CD14-positive monocyte (primary cell): ENCODE measurements at regions not wholly inside any gene's neighbourhood (a gene's known extent, or its start where the extent isn't known, plus 50 kb on each side); places are given as distances from the start of the nearest gene placed in this dataset.

ENCODE experiments used
- DNase-seq, 3 donors: peaks; one replicate each; pipeline ENCODE4 v3.0.0-alpha.2; 2011 to 2022
- H2AFZ ChIP-seq: 2 replicates; pipeline ENCODE4 v1.6.0; 2012; ENCODE audit warnings: mild to moderate bottlenecking, low read depth, low read length, inconsistent platforms; ENCODE audit not compliant: insufficient read depth, poor library complexity, severe bottlenecking
- H3K27ac ChIP-seq, 2 donors: 1 replicate in 1 of 2; 2 replicates in 1 of 2; pipeline ENCODE4 v1.5.1; 2012 to 2013; ENCODE audit warnings: low read length in 2 of 2, control low read depth in 1 of 2, inconsistent platforms in 1 of 2, low read depth in 1 of 2, mild to moderate bottlenecking in 1 of 2
- H3K27me3 ChIP-seq, 2 donors: one replicate each; pipeline versions ENCODE4 v1.6.0 to v1.6.1; 2011 to 2013; ENCODE audit warnings: low read length in 2 of 2; ENCODE audit not compliant: control insufficient read depth in 2 of 2, insufficient read depth in 2 of 2
- H3K36me3 ChIP-seq, 2 donors: replicated peaks in 1 of 2; 1 replicate in 1 of 2; 2 replicates in 1 of 2; pipeline versions ENCODE4 v1.5.1 to v1.6.1; 2012 to 2013; ENCODE audit warnings: low read length in 2 of 2, control low read depth in 1 of 2, inconsistent platforms in 1 of 2, mild to moderate bottlenecking in 1 of 2; ENCODE audit not compliant: insufficient read depth in 2 of 2, control insufficient read depth in 1 of 2
- H3K4me1 ChIP-seq, 2 donors: 1 replicate in 1 of 2; 2 replicates in 1 of 2; pipeline versions ENCODE4 v1.5.1 to v1.6.1; 2012 to 2013; ENCODE audit warnings: low read length in 2 of 2, control low read depth in 1 of 2, inconsistent platforms in 1 of 2, mild to moderate bottlenecking in 1 of 2, moderate library complexity in 1 of 2; ENCODE audit not compliant: insufficient read depth in 2 of 2, control insufficient read depth in 1 of 2
- H3K4me2 ChIP-seq: replicated peaks from 2 replicates; pipeline ENCODE3; 2012; ENCODE audit warnings: low read length, moderate library complexity, mild to moderate bottlenecking; ENCODE audit not compliant: poor library complexity, severe bottlenecking; ENCODE audit errors: extremely low read depth
- H3K4me3 ChIP-seq, 3 experiments: fragments of 200-600 bp in 1 of 3; sonication (generic) in 1 of 3; replicated peaks in 1 of 3; 1 replicate in 2 of 3; 2 replicates in 1 of 3; pipeline ENCODE4 v1.5.1; 2011 to 2013; ENCODE audit warnings: low read length in 3 of 3, mild to moderate bottlenecking in 3 of 3, control low read depth in 2 of 3, low read depth in 2 of 3, inconsistent platforms in 1 of 3, moderate library complexity in 1 of 3
- H3K79me2 ChIP-seq: 2 replicates; pipeline ENCODE4 v1.6.0; 2012; ENCODE audit warnings: mild to moderate bottlenecking, control low read depth, inconsistent platforms, low read length, moderate library complexity; ENCODE audit not compliant: insufficient read depth
- H3K9ac ChIP-seq: 2 replicates; pipeline ENCODE4 v1.6.0; 2017; ENCODE audit warnings: low read length, mild to moderate bottlenecking; ENCODE audit not compliant: insufficient read depth, poor library complexity, severe bottlenecking
- H3K9me3 ChIP-seq, 2 donors: replicated peaks in 1 of 2; 1 replicate in 1 of 2; 2 replicates in 1 of 2; pipeline versions ENCODE4 v1.5.1 to v1.6.1; 2012 to 2013; ENCODE audit warnings: low read length in 2 of 2, control low read depth in 1 of 2; ENCODE audit not compliant: control insufficient read depth in 1 of 2, insufficient read depth in 1 of 2
- H4K20me1 ChIP-seq: 2 replicates; pipeline ENCODE4 v1.6.0; 2012; ENCODE audit warnings: mild to moderate bottlenecking, low read length, control low read depth, moderate library complexity; ENCODE audit not compliant: insufficient read depth
- H3K27ac Mint-ChIP-seq, 7 donors: one replicate each; pipeline ENCODE4 v1.8.0; 2020; ENCODE audit warnings: mild to moderate bottlenecking in 7 of 7, mixed read lengths in 7 of 7, moderate library complexity in 6 of 7, inconsistent platforms in 2 of 7
- H3K27me3 Mint-ChIP-seq, 3 donors: one replicate each; pipeline ENCODE4 v1.8.0; 2021 to 2022; ENCODE audit warnings: low read depth in 3 of 3, mild to moderate bottlenecking in 3 of 3, mixed read lengths in 3 of 3, moderate library complexity in 3 of 3, inconsistent platforms in 1 of 3
- H3K36me3 Mint-ChIP-seq, 2 donors: one replicate each; pipeline ENCODE4 v1.8.0; 2020; ENCODE audit warnings: mixed read lengths in 2 of 2, inconsistent platforms in 1 of 2, mild to moderate bottlenecking in 1 of 2
- H3K4me1 Mint-ChIP-seq: one replicate; pipeline ENCODE4 v1.8.0; 2020; ENCODE audit warnings: mild to moderate bottlenecking, mixed read lengths
- H3K4me3 Mint-ChIP-seq, 2 donors: one replicate each; pipeline ENCODE4 v1.8.0; 2020; ENCODE audit warnings: mild to moderate bottlenecking in 2 of 2, mixed read lengths in 2 of 2, moderate library complexity in 1 of 2
- H3K9me3 Mint-ChIP-seq, 7 donors: one replicate each; pipeline ENCODE4 v1.8.0; 2020 to 2022; ENCODE audit warnings: mixed read lengths in 7 of 7, mild to moderate bottlenecking in 6 of 7, moderate library complexity in 6 of 7, inconsistent platforms in 2 of 7
- WGBS: methylation state at CpG from one replicate; pipeline ENCODE4 v1.1.5; 2013; ENCODE audit warnings: missing lambda C conversion rate; ENCODE audit not compliant: insufficient coverage; 5-methylcytosine and 5-hydroxymethylcytosine counted together
- intact Hi-C, 2 donors: fragments of 100-400 bp; cut with micrococcal nuclease; formaldehyde crosslinking; loops; one replicate each; pipeline versions ENCODE4 v1.15.0 to v1.15.1; 2023
- TF ChIP-seq, protein P1 (sequence below): fragments of 200-600 bp; IDR thresholded peaks from one replicate; pipeline ENCODE4 v1.8.0; 2022; ENCODE audit warnings: antibody characterized with exemption, mild to moderate bottlenecking

DNA sequence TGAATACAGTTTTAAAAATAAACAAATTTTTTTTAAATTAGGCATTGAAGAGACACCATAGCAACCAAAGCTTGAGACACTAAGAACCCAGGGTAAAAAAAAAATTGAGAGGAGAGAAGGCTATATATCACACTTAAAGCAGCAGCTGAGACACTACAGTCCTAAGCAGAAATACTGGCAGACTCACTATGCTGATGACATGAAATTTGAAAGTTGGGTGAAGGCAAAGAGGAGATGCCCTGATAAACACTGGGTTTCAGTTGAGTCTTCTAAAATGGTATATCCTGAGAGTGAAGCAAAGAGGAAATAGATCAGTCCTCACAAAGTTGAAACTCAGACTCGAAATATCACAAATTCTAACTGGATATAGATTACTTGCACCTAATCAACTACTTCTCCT lies 419.9 kb upstream of the CDH9 start:
- TF ChIP-seq, protein P1, sequence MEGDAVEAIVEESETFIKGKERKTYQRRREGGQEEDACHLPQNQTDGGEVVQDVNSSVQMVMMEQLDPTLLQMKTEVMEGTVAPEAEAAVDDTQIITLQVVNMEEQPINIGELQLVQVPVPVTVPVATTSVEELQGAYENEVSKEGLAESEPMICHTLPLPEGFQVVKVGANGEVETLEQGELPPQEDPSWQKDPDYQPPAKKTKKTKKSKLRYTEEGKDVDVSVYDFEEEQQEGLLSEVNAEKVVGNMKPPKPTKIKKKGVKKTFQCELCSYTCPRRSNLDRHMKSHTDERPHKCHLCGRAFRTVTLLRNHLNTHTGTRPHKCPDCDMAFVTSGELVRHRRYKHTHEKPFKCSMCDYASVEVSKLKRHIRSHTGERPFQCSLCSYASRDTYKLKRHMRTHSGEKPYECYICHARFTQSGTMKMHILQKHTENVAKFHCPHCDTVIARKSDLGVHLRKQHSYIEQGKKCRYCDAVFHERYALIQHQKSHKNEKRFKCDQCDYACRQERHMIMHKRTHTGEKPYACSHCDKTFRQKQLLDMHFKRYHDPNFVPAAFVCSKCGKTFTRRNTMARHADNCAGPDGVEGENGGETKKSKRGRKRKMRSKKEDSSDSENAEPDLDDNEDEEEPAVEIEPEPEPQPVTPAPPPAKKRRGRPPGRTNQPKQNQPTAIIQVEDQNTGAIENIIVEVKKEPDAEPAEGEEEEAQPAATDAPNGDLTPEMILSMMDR: no peak
- no peak overlapping the region for H3K27ac Mint-ChIP-seq
- Histone ChIP-seq H3K4me2 (no peak overlapping the region), H3K27ac (no peak overlapping the region), H3K79me2 (no peaks in the 10 kb centered on the region), H4K20me1 (no peaks in the 10 kb centered on the region), H3K4me1 (no peaks in the 10 kb centered on the region), H3K4me3 (no peak overlapping the region), H3K36me3 (no peaks in the 10 kb centered on the region), H3K9me3 (peaks cover 0 to 7% of the 10 kb centered on the region in 2 donors), H2AFZ (no peak overlapping the region), H3K27me3 (no peaks in the 10 kb centered on the region), H3K9ac (no peak overlapping the region)
- DNase-seq: no peak
- no peaks in the 10 kb centered on the region for H3K4me1 Mint-ChIP-seq
- H3K27me3 Mint-ChIP-seq: no peaks in the 10 kb centered on the region
- intact Hi-C loops: no loop called here
- no peak overlapping the region for H3K4me3 Mint-ChIP-seq
- H3K36me3 Mint-ChIP-seq: no peaks in the 10 kb centered on the region
- no CpG with 5 or more reads among the region's 1 CpG for WGBS
- peaks cover 0 to 7% (median 2%) of the 10 kb centered on the region in 7 donors for H3K9me3 Mint-ChIP-seq

DNA sequence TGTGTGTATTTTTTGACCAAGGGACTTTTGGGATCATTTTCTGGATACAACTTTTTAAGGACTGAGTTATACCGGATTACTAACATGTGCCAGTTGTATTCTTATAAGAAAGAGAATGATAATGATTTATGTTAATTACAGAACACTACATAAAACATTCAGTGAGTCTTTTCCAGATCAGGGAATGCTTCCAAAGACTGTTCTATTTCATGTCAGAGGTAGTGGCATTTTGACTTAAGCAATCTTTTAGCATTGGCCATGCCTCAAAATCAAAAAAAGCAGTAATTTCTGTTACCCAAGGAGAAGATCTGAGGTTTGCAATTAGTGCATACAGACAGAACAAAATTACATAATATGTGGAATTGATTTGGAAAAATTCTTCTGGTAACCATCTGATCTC lies 413.0 kb upstream of the CDH9 start:
- Histone ChIP-seq H3K4me1 (no peaks in the 10 kb centered on the region), H3K36me3 (no peaks in the 10 kb centered on the region), H3K4me2 (no peak overlapping the region), H2AFZ (no peak overlapping the region), H3K27ac (no peak overlapping the region), H3K79me2 (no peaks in the 10 kb centered on the region), H3K9me3 (peaks cover 11 to 13% of the 10 kb centered on the region in 2 donors), H3K4me3 (no peak overlapping the region), H3K9ac (no peak overlapping the region), H4K20me1 (no peaks in the 10 kb centered on the region), H3K27me3 (no peaks in the 10 kb centered on the region)
- H3K9me3 Mint-ChIP-seq: peaks cover 0 to 10% (median 7%) of the 10 kb centered on the region in 7 donors
- no peaks in the 10 kb centered on the region for H3K27me3 Mint-ChIP-seq
- no peak overlapping the region for H3K4me3 Mint-ChIP-seq
- H3K4me1 Mint-ChIP-seq: no peaks in the 10 kb centered on the region
- no peak overlapping the region for H3K27ac Mint-ChIP-seq
- intact Hi-C loops: no loop called here
- H3K36me3 Mint-ChIP-seq: no peaks in the 10 kb centered on the region
- no CpG with 5 or more reads among the region's 1 CpG for WGBS
- TF ChIP-seq, protein P1: no peak
- DNase-seq: no peak
